ENCODE measurements at regions not wholly inside any gene's neighbourhood (a gene's known extent, or its start where the extent isn't known, plus 50 kb on each side); places are given as distances from the start of the nearest gene placed in this dataset.

DNA sequence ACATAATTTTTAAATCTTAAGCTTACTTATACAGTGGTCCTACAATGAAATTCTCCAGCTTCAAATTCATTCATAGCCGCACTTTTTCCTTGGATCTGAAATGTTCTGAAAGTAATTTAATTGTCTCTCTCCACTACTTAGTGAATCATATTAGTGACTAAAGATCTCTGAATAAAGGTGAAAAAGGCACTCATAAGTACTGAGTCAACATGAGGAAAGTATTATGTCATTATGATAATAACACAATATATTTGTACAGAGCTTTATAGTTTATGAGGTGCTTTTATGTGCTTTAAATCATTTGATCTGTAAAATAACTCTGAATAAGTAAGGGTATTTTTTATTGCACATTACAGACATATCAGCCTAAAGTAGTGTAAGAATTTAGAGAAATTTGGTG lies 628.2 kb upstream of the SLITRK5 start:
- no peak overlapping the region for H3K4me3 ChIP-seq
- no peak overlapping the region for H3K27ac ChIP-seq

DNA sequence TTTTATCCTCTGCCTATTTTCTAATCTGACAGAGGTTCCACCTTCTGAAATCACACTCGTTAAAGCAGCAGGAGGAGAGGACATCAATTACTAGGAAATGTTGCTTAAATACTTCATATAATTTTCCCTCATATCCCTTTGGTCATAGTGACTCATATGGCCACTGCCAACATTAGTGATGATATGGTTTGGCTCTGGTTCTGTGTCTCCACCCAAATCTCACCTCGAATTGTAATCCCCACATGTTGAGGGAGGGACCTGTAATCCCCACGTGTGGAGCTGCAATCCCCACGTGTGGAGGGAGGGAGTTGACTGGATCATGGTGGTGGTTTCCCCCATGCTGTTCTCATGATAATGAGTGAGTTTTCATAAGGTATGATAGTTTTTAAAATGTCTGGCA lies 618.4 kb upstream of the SLITRK5 start:
- Histone ChIP-seq H3K27ac (no peak overlapping the region), H3K4me3 (no peak overlapping the region)

DNA sequence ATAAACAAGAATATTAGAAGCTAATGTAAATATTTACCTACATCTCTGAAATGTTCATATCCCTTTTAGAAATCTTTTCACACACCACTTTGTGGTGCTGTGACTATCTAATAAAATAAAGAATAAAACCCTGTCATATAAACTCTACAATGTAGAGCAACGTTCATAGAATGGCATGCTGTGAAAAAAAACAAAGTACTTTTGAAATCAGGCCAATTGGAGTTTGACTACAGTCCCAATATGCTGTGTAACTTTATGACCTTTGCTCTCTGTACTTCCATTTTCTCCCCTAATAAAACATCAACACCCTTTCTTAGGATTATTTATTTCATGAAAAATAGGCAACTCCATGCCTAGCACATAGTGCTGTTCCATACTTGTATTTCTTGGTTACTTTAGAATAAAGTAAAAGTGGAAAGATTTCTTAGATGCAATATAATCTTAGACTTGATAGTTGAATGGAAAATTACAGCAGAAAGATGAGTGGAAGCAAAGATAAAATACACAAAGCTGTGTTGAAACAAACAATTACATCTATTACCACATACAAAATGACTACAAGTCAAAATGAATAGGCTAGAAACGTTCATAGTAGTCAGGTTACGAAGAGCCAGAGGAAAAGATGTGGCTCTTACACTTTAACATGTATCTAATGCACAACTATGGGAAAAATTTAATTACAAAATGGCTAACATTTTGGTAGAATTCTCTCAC lies 613.2 kb upstream of the SLITRK5 start:
- Histone ChIP-seq H3K4me3 (no peak overlapping the region), H3K27ac (no peak overlapping the region)

GRCh38 chr13:87058786-87059329 lies 612.3 kb upstream of the SLITRK5 start:
- Histone ChIP-seq H3K4me3 (no peak overlapping the region), H3K27ac (no peak overlapping the region)

DNA sequence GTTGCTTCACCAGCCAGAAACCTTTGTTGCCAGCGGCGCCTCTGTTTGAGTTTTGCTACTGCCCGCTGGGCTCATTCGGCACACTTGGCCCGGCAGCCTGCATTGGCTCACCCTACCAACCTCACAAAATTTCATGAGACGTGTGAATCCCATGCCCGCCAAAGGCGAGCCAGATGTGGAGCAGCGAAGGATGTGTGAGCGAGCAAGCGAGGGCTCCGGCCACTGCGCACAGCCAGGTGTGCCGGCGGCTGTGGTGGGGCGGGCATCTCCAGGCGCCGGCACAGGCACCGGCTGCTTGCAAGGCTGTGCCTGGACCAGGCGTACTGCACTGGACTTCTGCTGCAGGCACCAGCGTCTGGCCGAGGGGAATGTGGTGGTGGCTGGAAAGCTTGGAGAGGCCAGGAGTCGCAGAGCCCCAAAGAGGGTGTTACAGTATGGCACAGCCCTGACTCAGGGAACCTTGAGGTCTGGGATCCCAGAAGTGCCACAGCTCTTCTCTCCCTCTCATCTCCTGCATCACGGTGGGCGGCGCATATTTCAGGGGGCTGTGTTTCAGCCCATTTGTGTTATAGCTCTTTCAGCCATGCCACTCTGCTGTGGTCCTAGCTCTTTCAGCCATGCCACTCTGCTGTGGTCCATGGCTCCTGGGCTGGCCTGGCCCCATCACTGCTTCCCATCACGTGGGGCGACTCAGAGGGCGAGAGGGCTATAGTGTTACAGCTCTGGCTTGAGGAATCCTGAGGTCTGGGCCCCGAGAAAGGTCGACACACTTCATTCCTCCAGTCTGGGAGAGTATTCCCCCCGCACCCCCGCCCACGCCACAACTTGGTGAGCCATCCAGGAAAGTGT lies 592.0 kb upstream of the SLITRK5 start:
- Histone ChIP-seq H3K4me3 (no peak overlapping the region), H3K27ac (no peak overlapping the region)

DNA sequence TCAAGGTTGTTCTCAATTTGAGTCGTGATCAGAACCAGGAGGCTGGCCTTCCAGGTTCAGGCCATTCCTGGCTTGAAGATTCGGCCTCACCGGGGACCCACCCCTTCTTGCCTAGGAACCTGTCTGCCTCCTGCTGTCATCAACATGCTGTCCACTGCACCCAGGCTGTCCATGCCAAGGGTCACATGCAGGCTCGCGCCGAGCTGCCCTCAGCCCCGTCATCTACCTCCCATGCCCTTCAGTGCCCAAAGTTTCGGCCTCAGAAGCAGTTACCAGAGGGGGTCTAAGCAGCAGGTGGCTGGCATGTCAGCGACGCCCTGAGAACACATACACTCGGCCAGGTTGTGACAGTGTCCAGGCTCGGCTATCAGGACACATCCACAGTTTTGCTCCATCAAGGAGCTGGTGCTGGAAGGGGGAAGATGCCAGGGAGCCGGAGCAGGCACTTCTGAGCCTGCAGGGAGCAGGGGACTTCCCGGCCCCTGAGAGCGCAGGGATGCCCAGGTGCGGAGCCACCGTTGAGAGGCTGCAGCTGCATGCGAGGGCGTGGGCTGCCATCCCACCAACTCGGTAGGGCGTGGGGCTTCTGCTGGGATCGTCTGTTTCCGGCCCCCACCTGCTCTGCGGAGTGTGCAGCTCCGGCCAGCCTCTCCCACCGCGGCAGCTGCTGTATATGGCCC lies 590.9 kb upstream of the SLITRK5 start:
- Histone ChIP-seq H3K27ac (no peak overlapping the region), H3K4me3 (no peak overlapping the region)

DNA sequence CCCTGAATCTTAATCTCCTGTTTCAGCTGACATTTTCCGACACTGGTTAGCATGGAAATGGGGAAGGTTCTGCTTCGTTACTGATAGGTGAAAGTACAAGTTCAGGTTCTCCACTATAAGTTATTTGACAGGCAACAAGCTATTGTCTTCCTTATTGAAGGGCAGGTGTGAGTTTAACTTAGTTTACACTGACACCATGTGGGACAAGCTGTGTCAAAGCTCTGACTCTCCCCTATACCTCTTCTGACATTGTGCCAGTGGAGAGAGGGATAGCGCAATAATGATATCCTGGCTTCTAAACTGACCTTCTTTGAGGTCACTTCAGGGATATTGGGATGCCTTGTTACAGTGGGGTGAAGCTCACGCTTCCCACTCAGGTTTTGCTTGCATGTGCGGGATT lies 587.0 kb upstream of the SLITRK5 start:
- no peak overlapping the region for H3K4me3 ChIP-seq
- no peak overlapping the region for H3K27ac ChIP-seq

GRCh38 chr13:87087741-87088140 lies 583.4 kb upstream of the SLITRK5 start:
- H3K27ac ChIP-seq, result no peak overlapping the region

DNA sequence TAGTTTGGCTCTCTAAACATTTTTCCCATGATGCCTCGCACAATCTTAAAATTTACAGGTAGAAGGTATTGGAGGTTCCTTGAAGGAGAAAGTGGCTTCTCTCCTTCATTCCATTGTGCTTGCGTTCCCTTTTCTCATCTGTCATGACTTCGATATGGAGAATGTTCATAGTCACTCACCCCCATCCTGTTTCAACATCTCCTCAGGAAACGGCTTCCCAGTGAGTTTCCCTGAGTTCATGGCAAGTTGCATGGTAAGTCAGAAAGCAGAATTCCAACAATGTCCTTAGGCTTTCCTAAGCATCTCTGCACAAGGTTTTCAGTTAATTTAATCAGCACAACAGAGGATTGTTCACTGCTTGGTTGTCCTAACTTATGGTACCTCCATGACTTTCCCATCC lies 581.8 kb upstream of the SLITRK5 start:
- no peak overlapping the region for H3K4me3 ChIP-seq
- H3K27ac ChIP-seq, result no peak overlapping the region

More at GRCh38 chr13:87087741-87088140, 583.4 kb upstream of the SLITRK5 start:
- no peak overlapping the region for H3K4me3 ChIP-seq

DNA sequence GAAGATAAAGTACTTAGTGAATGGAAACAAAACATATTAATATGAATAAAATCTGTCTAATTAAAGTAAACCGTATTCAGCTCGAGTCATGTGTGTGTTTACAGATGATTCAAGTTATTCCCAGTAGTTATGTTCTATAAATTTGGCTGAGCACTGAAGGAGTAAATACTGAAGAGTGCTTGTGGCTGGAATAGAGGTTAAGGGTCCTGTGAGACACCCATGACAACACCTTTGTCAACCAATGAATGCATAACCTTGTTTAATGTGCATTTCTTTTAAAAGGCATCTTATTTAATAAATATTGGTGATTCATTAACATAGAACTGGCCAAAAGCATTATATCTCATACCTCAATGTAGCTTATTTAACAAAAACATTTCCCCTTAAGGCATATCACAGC lies 577.8 kb upstream of the SLITRK5 start:
- H3K4me3 ChIP-seq, result no peak overlapping the region
- H3K27ac ChIP-seq, result no peak overlapping the region

- Histone ChIP-seq H3K27ac (no peak overlapping the region), H3K4me3 (no peak overlapping the region)
Measured at GRCh38 chr13:87094646-87095045, 576.5 kb upstream of the SLITRK5 start.

GRCh38 chr13:87100431-87100830 lies 570.7 kb upstream of the SLITRK5 start:
- no peak overlapping the region for H3K4me3 ChIP-seq
- H3K27ac ChIP-seq, result no peak overlapping the region

DNA sequence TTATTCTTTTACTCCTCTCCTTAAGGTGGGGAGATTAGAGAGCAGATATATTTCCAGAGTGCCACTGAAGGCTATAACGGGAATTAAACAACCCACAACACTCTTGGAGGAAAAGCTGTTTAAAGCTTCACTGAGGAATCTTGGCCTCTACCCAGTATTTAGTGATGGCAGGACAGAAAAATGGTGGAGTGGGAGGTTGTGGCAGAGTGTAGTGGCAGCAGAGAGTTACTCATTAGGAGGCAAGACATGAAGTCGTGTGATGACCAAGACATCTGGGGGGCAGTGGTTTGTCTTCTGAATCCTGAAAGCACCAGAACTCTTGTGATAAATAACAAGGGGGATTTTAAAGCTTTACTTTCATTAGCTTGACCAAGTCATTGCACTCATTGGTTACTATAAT lies 563.5 kb upstream of the SLITRK5 start:
- Histone ChIP-seq H3K27ac (no peak overlapping the region), H3K4me3 (no peak overlapping the region)

GRCh38 chr13:87120476-87120875 lies 550.7 kb upstream of the SLITRK5 start:
- H3K4me3 ChIP-seq, result no peak overlapping the region
- H3K27ac ChIP-seq, result no peak overlapping the region

DNA sequence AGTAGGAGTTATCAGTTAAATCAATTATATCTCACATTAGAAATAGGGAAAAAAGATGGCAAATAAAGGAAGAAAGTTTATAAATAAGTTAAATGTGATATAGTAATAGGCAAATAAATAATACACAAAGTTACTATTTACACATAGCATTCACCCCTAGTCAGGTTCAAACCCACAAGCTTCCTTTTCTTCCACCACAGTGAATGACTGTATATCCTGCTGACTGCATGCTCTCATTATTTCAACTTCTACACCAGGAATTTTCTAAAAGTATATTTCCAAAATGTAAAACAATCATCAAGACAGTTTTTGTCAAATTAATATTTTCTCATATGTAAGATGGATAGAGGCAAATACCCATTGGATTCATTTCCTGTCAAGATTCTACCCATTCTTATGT lies 548.6 kb upstream of the SLITRK5 start:
- no peak overlapping the region for H3K27ac ChIP-seq
- no peak overlapping the region for H3K4me3 ChIP-seq

DNA sequence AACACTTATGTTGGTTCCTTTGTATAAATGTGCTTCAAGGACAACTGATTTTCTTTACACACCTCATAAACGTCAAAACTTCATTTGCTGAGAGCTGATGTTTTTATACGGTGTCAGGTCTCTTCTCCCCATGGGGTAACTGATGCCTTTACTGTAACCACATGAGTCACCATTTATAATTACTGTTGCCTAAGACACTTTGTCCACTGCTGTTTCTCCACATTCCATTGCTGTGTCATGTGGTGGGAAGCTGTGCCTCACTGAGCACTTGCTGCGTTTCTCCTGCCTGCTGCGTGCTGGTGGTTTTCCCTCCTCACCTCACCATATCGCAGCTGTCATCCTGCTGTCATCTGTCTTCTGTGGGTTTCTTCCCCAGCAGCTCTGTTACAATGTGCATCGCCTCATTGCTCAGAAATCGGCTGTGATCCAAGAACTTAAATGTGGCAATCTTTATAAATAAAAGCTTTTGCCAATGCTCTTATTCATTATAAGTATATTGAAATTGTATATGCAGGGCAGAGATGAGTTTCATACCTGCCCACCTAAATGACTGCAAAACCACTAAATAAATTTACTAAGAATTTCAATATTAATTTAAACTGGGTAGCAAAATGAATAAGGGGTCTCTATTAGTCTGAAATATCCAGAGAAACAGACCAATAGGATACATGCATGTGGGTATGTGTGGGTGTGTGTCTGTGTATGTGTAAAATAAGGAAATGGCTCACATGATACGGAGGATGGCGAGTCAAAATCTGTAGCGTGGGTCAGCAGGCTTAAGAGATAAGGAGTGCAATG lies 547.0 kb upstream of the SLITRK5 start:
- H3K27ac ChIP-seq, result no peak overlapping the region
- no peak overlapping the region for H3K4me3 ChIP-seq

DNA sequence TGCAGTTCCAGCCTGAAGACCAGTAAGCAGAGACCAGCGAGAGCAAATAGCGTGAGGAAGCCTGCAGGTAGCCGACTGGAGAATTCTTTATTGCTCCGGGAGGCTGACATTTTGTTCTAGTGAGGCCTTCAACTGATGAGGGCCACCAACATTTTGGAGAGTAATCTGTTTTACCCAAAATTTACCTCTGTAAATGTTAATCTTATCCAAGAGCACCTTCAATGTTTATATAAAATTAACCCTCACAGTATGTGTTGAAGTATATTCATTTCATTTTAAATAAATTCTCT lies 546.4 kb upstream of the SLITRK5 start:
- Histone ChIP-seq H3K27ac (no peak overlapping the region), H3K4me3 (no peak overlapping the region)

GRCh38 chr13:87128036-87128435 lies 543.1 kb upstream of the SLITRK5 start:
- Histone ChIP-seq H3K4me3 (no peak overlapping the region), H3K27ac (no peak overlapping the region)

GRCh38 chr13:87128491-87128890 lies 542.7 kb upstream of the SLITRK5 start:
- Histone ChIP-seq H3K27ac (no peak overlapping the region), H3K4me3 (no peak overlapping the region)
